ENCODE measurements at regions not wholly inside any gene's neighbourhood (a gene's known extent, or its start where the extent isn't known, plus 50 kb on each side); places are given as distances from the start of the nearest gene placed in this dataset.

DNA sequence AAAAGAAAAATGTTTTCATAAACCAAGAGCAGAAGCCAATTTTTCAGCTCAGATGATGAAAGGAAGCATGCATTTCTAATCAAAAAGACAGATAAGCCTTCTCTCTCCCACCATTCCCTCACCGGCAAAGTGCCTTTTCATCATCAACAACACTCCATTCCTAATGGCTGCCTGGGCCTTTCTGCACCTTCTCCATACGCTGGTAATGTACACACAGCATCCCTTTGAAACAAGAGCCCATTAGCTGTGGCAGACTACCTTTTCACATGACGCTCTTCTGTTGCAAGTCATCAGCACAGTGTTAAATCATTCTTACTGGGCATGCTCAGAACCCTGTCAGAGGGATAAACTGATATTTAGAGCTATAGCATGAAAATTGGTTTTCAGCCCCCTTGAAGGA, 408.9 kb downstream of the MEIS1 start (continued):
- TF ChIP-seq, protein P1, sequence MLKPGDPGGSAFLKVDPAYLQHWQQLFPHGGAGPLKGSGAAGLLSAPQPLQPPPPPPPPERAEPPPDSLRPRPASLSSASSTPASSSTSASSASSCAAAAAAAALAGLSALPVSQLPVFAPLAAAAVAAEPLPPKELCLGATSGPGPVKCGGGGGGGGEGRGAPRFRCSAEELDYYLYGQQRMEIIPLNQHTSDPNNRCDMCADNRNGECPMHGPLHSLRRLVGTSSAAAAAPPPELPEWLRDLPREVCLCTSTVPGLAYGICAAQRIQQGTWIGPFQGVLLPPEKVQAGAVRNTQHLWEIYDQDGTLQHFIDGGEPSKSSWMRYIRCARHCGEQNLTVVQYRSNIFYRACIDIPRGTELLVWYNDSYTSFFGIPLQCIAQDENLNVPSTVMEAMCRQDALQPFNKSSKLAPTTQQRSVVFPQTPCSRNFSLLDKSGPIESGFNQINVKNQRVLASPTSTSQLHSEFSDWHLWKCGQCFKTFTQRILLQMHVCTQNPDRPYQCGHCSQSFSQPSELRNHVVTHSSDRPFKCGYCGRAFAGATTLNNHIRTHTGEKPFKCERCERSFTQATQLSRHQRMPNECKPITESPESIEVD (tag by site-specific recombination; IDR thresholded peaks at IDR 0.05), result no peak
- TF ChIP-seq KLF16 (tag by site-specific recombination; IDR thresholded peaks at IDR 0.05) (no peak), ZNF48 (tag by site-specific recombination; IDR thresholded peaks at IDR 0.05) (no peak), ZNF146 (tag by site-specific recombination; IDR thresholded peaks at IDR 0.05) (no peak), ZNF169 (tag by site-specific recombination; IDR thresholded peaks at IDR 0.05) (no peak), ZSCAN23 (tag by site-specific recombination; IDR thresholded peaks at IDR 0.05) (no peak)
- TF ChIP-seq, protein P2, sequence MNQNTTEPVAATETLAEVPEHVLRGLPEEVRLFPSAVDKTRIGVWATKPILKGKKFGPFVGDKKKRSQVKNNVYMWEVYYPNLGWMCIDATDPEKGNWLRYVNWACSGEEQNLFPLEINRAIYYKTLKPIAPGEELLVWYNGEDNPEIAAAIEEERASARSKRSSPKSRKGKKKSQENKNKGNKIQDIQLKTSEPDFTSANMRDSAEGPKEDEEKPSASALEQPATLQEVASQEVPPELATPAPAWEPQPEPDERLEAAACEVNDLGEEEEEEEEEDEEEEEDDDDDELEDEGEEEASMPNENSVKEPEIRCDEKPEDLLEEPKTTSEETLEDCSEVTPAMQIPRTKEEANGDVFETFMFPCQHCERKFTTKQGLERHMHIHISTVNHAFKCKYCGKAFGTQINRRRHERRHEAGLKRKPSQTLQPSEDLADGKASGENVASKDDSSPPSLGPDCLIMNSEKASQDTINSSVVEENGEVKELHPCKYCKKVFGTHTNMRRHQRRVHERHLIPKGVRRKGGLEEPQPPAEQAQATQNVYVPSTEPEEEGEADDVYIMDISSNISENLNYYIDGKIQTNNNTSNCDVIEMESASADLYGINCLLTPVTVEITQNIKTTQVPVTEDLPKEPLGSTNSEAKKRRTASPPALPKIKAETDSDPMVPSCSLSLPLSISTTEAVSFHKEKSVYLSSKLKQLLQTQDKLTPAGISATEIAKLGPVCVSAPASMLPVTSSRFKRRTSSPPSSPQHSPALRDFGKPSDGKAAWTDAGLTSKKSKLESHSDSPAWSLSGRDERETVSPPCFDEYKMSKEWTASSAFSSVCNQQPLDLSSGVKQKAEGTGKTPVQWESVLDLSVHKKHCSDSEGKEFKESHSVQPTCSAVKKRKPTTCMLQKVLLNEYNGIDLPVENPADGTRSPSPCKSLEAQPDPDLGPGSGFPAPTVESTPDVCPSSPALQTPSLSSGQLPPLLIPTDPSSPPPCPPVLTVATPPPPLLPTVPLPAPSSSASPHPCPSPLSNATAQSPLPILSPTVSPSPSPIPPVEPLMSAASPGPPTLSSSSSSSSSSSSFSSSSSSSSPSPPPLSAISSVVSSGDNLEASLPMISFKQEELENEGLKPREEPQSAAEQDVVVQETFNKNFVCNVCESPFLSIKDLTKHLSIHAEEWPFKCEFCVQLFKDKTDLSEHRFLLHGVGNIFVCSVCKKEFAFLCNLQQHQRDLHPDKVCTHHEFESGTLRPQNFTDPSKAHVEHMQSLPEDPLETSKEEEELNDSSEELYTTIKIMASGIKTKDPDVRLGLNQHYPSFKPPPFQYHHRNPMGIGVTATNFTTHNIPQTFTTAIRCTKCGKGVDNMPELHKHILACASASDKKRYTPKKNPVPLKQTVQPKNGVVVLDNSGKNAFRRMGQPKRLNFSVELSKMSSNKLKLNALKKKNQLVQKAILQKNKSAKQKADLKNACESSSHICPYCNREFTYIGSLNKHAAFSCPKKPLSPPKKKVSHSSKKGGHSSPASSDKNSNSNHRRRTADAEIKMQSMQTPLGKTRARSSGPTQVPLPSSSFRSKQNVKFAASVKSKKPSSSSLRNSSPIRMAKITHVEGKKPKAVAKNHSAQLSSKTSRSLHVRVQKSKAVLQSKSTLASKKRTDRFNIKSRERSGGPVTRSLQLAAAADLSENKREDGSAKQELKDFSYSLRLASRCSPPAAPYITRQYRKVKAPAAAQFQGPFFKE (tag by site-specific recombination; IDR thresholded peaks at IDR 0.05; ENCODE audit: borderline replicate concordance), result no peak

DNA sequence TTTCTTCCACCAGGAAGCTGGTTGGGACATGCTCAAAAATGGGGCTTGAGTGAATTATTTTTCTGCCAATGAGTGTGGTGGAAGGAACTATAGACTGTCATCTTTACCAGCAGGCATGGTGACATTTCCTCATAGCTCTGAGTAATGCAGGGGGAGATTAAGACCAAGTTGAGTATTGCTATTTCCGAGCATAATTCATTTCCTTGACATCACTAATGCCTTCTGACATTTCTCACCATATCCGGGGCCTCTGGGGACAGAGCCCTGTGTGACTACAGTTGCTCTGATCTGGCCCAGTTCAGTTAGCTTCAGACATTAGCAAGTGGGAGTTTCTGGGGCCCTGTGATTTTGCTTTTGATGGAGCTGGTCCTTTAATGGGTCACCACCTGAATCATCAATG, 410.4 kb downstream of the MEIS1 start:
- no peaks in the 10 kb centered on the region for H3K9me3 ChIP-seq (ENCODE audit: control insufficient read depth, insufficient read depth, low read depth, low read length)
- H3K27ac ChIP-seq (ENCODE audit: extremely low read depth, low read depth, low read length), result no peak overlapping the region
- H3K4me1 ChIP-seq (ENCODE audit: control insufficient read depth, insufficient read depth, low read length), result no peaks in the 10 kb centered on the region
- H3K4me3 ChIP-seq (ENCODE audit: low read depth, low read length), result no peak overlapping the region
- ChIA-PET CTCF (interaction anchor here (0.7 to 0.9 kb wide), 2 partner anchors 83 to 1230 kb away, joined by 3 read pairs; no protein-coding TSS in a partner anchor), POLR2A (no interaction called here)
- H3K36me3 ChIP-seq (ENCODE audit: control insufficient read depth in 2 of 2, insufficient read depth in 1 of 2, low read length in 2 of 2), result no peaks in the 10 kb centered on the region
- TF ChIP-seq ZNF521 (tag by site-specific recombination; IDR thresholded peaks at IDR 0.05) (no peak), ZNF324 (tag by site-specific recombination; IDR thresholded peaks at IDR 0.05) (no peak), ZNF394 (tag by site-specific recombination; IDR thresholded peaks at IDR 0.05; ENCODE audit: borderline replicate concordance) (no peak), KLF8 (tag by site-specific recombination; IDR thresholded peaks at IDR 0.05) (no peak), ZNF501 (tag by site-specific recombination; IDR thresholded peaks at IDR 0.05) (no peak), ZNF175 (tag by site-specific recombination; IDR thresholded peaks at IDR 0.05) (no peak), ZNF664 (tag by site-specific recombination; IDR thresholded peaks at IDR 0.05) (no peak), ZFP41 (tag by site-specific recombination; IDR thresholded peaks at IDR 0.05; ENCODE audit: borderline replicate concordance) (no peak), ZNF707 (tag by site-specific recombination; IDR thresholded peaks at IDR 0.05) (no peak), ZNF366 (tag by site-specific recombination; conservative IDR thresholded peaks at IDR 0.05) (no peak)
- TF ChIP-seq, protein P3, sequence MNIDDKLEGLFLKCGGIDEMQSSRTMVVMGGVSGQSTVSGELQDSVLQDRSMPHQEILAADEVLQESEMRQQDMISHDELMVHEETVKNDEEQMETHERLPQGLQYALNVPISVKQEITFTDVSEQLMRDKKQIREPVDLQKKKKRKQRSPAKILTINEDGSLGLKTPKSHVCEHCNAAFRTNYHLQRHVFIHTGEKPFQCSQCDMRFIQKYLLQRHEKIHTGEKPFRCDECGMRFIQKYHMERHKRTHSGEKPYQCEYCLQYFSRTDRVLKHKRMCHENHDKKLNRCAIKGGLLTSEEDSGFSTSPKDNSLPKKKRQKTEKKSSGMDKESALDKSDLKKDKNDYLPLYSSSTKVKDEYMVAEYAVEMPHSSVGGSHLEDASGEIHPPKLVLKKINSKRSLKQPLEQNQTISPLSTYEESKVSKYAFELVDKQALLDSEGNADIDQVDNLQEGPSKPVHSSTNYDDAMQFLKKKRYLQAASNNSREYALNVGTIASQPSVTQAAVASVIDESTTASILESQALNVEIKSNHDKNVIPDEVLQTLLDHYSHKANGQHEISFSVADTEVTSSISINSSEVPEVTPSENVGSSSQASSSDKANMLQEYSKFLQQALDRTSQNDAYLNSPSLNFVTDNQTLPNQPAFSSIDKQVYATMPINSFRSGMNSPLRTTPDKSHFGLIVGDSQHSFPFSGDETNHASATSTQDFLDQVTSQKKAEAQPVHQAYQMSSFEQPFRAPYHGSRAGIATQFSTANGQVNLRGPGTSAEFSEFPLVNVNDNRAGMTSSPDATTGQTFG (tag by site-specific recombination; IDR thresholded peaks at IDR 0.05; ENCODE audit: borderline replicate concordance), result no peak
